Right lobe of liver (tissue), 4 donors: ENCODE measurements at regions not wholly inside any gene's neighbourhood (a gene's known extent, or its start where the extent isn't known, plus 50 kb on each side); places are given as distances from the start of the nearest gene placed in this dataset.

Experiments used
- CTCF ChIP-seq, 4 donors: fragments of 200-600 bp in 3 of 4; fragments of 450-650 bp in 1 of 4; IDR thresholded peaks; one replicate each; pipeline versions ENCODE4 v1.5.1 to v1.8.0; 2016 to 2022; ENCODE audit warnings: antibody characterized with exemption in 4 of 4, mild to moderate bottlenecking in 2 of 4
- POLR2A ChIP-seq: fragments of 450-650 bp; IDR thresholded peaks from one replicate; pipeline ENCODE4 v1.6.1; 2017; ENCODE audit warnings: antibody characterized with exemption, mild to moderate bottlenecking
- donor health status: DM: no; HTN: no; CAD: no.
- donor health status: DM: no; HTN: no; CAD: no.
- donor health status: DM: no; HTN: yes; CAD: no.

GRCh38 chr5:174202996-174203395 lies 157.5 kb downstream of the NSG2 start:
- TF ChIP-seq CTCF (IDR thresholded peaks at IDR 0.05) (no peak), POLR2A (no peak)
